GM21526 (cell line): ENCODE measurements at regions not wholly inside any gene's neighbourhood (a gene's known extent, or its start where the extent isn't known, plus 50 kb on each side); places are given as distances from the start of the nearest gene placed in this dataset.

ENCODE experiments used
- ATAC-seq: cut with Tn5 transposase; IDR thresholded peaks from one replicate; pipeline ENCODE4 v1.9.1; 2021; ENCODE audit warnings: moderate library complexity; ENCODE audit not compliant: unreplicated experiment, low FRiP score

GRCh38 chr9:124205686-124206352, 51.9 kb upstream of the NEK6 start:
- no peak for ATAC-seq

DNA sequence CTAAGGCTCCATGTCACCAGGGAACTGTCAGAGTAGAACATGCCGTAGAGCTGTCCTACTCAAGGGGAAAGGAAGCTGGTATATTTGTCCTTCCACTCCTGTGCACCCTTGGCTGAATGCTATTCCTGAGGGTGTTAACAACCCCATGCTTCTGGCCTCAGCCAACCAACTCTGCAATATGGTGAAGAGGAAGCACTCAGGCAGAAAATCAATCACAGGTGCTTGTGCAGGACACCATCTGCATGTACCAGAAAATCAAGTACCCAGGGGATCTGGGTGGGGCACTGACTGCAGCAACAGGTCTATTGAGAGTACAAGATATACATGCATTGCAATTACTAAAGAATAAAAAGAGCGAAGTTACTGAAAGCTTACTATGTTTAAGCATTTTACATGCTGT, 51.4 kb upstream of the NEK6 start:
- ATAC-seq = no peak
